ENCODE measurements at regions not wholly inside any gene's neighbourhood (a gene's known extent, or its start where the extent isn't known, plus 50 kb on each side); places are given as distances from the start of the nearest gene placed in this dataset.
"Not testable (repeated sequence)": the region's sequence is repeated elsewhere in the genome, so short reads cannot be mapped to it uniquely, and the experiment has no call there.

GRCh38 chr6:144559865-144560593, 274.9 kb downstream of the UTRN start:
- DNase-seq (ENCODE audit: low spot score) = no peak
- ChIA-PET CTCF (interaction anchor here (0.7 to 1.0 kb wide), 2 partner anchors 23 to 865 kb away, joined by 3 read pairs; no protein-coding TSS in a partner anchor), POLR2A (ENCODE audit: low non-redundant PET) (no interaction called here)
- TF ChIP-seq CTCF (conservative IDR thresholded peaks at IDR 0.05; ENCODE audit: low read depth) = no peak
- no peak overlapping the region for H3K27ac ChIP-seq

- POLR2A ChIA-PET (ENCODE audit: low non-redundant PET) = no interaction called here
- CTCF ChIA-PET = no interaction called here
- no peak for TF ChIP-seq CTCF (conservative IDR thresholded peaks at IDR 0.05; ENCODE audit: low read depth)
- no peak for DNase-seq (ENCODE audit: low spot score)
- no peak overlapping the region for H3K27ac ChIP-seq
These were observed 276.4 kb downstream of the UTRN start for GRCh38 chr6:144561455-144562043.

GRCh38 chr6:144564202-144564601, 279.1 kb downstream of the UTRN start:
- CTCF ChIA-PET = no interaction called here
- no peak for TF ChIP-seq CTCF (conservative IDR thresholded peaks at IDR 0.05; ENCODE audit: low read depth)
- H3K27ac ChIP-seq = no peak overlapping the region
- POLR2A ChIA-PET (ENCODE audit: low non-redundant PET) = no interaction called here
- no peak for DNase-seq (ENCODE audit: low spot score)

- TF ChIP-seq CTCF (conservative IDR thresholded peaks at IDR 0.05; ENCODE audit: low read depth) = no peak
- ChIA-PET POLR2A (ENCODE audit: low non-redundant PET) (no interaction called here), CTCF (no interaction called here)
- no peak overlapping the region for H3K27ac ChIP-seq
- no peak for DNase-seq (ENCODE audit: low spot score)
These were observed 281.9 kb downstream of the UTRN start for GRCh38 chr6:144566868-144567615.

- no peak for TF ChIP-seq CTCF (conservative IDR thresholded peaks at IDR 0.05; ENCODE audit: low read depth)
- DNase-seq (ENCODE audit: low spot score) = no peak
- ChIA-PET POLR2A (ENCODE audit: low non-redundant PET) (no interaction called here), CTCF (interaction anchor here (0.6 kb wide), 1 partner anchor 367 kb away, joined by 3 read pairs; no protein-coding TSS in a partner anchor)
- no peak overlapping the region for H3K27ac ChIP-seq
These were observed 283.1 kb downstream of the UTRN start for GRCh38 chr6:144568241-144568640.

GRCh38 chr6:144572541-144572940, 287.4 kb downstream of the UTRN start:
- H3K27ac ChIP-seq; DNase-seq (ENCODE audit: low spot score); POLR2A ChIA-PET (ENCODE audit: low non-redundant PET); CTCF ChIA-PET: not testable (repeated sequence)

GRCh38 chr6:144574796-144575195, 289.7 kb downstream of the UTRN start:
- H3K27ac ChIP-seq = no peak overlapping the region
- no peak for DNase-seq (ENCODE audit: low spot score)
- TF ChIP-seq CTCF (conservative IDR thresholded peaks at IDR 0.05; ENCODE audit: low read depth) = no peak
- ChIA-PET CTCF (interaction anchor here (0.7 kb wide), 1 partner anchor 455 kb away, joined by 4 read pairs; no protein-coding TSS in a partner anchor), POLR2A (ENCODE audit: low non-redundant PET) (no interaction called here)

All from RWPE1 (cell line).